ENCODE measurements at regions not wholly inside any gene's neighbourhood (a gene's known extent, or its start where the extent isn't known, plus 50 kb on each side); places are given as distances from the start of the nearest gene placed in this dataset.
"Not testable (repeated sequence)": the region's sequence is repeated elsewhere in the genome, so short reads cannot be mapped to it uniquely, and the experiment has no call there.

DNA sequence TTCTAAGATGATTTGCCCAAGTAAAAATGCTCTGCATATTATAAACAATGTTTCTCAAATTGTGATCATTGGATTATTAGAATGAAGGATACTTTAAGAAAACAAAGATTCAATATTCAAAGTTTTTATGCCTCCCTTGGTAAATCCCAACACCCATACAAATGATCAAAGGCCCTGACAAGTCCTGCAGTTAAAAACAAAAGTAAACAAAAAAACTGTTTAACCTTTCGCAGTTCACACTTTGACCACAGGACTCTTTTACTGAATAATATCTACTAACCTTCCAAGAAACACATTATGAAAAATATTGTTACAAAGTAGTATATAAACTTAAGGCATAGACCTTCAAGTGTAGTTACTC lies 365.9 kb upstream of the ZFHX3 start:
- no peak for DNase-seq

DNA sequence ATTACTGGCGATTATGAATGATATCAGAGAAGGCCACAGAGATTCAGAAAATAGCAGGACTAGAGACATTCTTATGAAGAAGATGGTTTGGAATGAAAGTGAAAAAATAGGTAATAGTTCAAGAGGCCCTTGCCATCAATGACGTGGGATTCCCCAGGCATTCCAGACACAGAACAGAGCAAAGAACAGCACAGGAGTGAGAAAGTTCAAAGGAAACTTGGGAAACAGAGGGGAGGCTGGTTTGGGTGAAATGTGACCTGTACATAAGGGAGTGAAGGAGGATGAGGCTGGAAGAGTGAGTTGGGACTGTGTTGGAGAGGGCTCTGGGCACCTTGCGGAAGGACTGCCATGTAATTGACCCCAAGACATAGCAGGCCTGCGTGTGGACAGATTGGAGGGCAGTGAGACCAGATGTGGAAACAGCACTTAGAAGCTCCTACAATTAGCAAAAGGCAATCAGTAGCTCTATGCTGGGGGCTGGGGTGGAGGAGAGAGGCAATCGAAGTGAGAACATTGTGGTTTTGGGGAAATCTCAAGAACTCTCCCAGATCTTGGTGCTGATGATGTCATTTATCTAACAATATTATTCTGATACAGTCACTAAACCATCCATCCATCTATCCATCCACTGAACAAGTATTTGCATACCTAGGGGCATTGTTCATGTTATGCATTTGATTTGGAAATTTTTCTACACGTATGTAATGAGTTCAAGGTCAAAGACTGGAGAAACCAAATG lies 365.3 kb upstream of the ZFHX3 start:
- no peak for DNase-seq

GRCh38 chr16:73412416-73412815 lies 364.5 kb upstream of the ZFHX3 start:
- DNase-seq: no peak

DNA sequence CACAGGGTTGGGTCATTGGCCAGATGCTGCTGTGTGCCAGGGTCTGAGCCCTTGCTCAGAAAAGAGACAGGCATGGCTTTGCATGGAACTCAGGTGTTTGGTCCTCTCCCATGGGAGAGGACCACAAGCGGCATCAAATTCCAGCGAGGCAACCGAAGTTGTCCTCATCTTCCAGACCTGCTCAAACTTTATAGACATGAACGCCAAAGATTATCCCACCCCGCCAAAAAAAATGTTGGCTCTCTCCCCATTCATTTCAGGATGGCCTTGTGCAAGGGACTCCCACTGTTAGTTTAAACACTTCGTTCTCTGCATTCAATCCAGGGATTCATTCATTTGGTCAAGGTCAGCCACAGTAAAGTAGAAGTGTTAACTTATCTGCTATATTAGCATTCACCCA lies 360.8 kb upstream of the ZFHX3 start:
- no peak for DNase-seq

GRCh38 chr16:73408311-73408710 lies 360.4 kb upstream of the ZFHX3 start:
- DNase-seq: peak; percentile 46

GRCh38 chr16:73405851-73406250 lies 357.9 kb upstream of the ZFHX3 start:
- DNase-seq: no peak

- DNase-seq: no peak
These were observed 356.1 kb upstream of the ZFHX3 start for GRCh38 chr16:73404001-73404400.

DNA sequence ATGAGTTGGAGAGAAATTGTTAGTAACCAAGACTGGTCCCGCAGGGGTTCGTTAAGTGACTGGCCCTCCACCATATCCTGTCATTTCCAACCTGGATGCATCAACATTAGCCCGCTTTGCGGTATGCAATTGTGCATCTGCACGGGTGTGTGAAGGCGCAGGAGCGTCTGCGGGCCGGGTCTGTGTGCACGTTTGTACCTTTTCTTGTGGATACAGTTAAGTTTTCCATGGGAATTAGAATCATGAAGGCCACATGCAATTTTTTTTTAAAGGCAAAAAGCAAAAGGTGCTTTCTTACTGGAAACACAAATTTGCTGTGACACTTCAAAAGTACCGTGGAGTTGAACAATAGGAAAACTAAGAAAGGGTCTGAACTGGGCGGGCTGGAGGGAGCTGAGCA lies 355.4 kb upstream of the ZFHX3 start:
- DNase-seq: no peak

DNA sequence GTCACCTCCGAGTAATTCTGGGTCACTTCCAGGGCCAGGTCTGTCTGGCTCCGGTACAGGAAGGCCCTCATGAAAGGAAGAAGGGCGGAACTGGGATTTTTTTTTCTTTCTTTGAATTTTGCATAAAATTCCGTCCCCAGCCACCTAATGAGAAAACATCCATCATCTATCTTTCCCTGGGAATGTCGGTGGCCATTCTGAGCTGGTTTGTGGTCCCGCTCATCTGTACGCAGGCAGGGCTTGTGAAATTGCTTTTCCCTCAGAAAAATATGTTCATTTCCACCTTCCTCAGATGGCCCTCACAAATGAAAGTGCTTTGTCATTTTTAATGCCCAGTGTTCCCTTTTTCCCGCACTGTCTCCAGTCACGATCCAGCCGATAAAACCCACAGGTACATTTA lies 353.0 kb upstream of the ZFHX3 start:
- no peak for DNase-seq

DNA sequence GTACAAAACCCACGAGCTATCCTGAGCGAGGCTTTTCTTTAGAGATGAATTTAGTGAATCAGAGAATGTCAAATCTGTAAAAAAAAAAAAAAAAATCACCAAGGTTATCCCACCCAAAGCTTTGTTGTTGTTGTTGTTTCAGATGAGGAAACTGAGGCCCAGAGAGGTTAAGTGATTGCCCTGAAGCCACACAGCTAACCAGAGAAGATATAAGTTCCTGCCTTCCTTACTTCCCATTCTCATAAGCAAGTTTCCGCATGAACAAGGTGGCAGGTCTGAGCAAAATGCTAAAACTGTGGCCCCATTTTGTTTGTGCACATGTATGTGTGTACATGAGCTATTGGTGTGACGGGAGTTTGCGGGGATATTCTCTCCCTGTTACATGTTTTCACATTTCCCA lies 352.1 kb upstream of the ZFHX3 start:
- DNase-seq: no peak

DNA sequence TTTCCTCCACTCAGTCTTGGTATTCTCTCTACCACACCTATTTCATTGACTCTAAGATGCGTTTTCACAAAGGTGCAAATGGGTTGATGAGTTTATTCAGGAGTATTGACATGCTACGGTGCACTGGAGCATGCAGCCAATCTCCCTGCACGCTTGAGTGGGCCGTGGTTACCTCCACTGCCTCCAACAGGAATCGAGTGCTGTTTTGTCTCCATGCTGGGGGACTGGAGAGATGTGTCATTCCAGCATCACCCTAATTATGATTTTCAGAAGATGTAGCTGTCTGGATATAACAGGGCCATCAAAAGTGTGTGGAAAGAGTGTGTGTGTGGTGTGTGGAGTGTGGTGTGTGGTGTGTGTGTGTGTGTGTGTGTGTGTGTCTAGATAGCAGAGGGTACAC lies 351.6 kb upstream of the ZFHX3 start:
- no peak for DNase-seq

DNA sequence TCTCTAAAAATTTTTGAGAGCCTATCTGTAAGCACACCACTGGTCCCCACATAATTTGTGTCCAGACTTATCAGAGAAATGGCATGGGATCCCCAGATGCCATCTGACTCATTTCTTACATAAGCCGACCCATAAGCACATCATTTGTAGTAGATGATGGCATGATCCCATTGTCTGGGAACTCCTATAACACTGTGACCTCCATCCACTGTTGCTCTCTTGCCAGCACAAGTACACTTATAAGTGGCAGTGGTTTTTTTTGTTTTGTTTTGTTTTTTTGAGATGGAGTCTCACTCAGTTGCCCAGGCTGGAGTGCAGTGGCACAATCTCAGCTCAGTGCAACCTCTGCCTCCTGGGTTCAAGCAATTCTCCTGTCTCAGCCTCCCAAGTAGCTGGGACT lies 350.7 kb upstream of the ZFHX3 start:
- not testable (repeated sequence) for DNase-seq

DNA sequence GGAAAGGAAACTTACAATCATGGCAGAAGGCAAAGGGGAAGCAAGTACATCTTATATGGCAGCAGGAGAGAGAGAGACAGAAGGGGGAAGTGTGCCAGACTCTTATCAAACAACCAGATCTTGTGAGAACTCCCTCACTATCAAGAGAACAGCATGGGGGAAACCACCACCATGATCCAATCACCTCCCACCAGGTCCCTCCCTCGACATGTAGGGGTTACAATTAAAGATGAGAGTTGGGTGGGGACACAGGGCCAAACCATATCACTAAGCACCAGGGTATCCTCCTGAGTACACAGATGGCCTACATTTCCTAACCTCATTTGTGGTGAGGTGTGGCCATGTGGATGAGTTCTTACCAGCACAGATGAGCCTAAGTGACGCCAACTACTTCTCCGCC lies 348.6 kb upstream of the ZFHX3 start:
- no peak for DNase-seq

GRCh38 chr16:73390936-73391335 lies 343.0 kb upstream of the ZFHX3 start:
- DNase-seq: no peak

DNA sequence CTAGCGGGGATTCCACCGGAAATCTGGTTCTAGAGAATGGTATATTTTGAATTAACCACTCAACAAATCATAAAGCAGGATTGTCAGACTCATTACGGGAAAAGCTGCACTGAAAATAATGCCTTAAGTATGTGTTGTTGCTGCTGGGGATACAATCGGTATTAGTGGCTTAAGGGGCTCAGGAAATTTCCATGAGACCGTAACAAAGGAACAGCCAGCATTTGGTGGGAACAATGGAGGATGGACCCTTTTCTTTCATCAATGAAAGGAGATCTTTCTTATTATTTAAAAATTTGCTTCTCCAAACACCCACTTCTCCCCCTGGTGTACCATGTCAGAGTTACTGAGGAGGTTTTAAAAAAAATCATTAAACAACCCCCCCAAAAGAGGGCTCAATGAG lies 342.6 kb upstream of the ZFHX3 start:
- no peak for DNase-seq

GRCh38 chr16:73389085-73389484 lies 341.2 kb upstream of the ZFHX3 start:
- no peak for DNase-seq

DNA sequence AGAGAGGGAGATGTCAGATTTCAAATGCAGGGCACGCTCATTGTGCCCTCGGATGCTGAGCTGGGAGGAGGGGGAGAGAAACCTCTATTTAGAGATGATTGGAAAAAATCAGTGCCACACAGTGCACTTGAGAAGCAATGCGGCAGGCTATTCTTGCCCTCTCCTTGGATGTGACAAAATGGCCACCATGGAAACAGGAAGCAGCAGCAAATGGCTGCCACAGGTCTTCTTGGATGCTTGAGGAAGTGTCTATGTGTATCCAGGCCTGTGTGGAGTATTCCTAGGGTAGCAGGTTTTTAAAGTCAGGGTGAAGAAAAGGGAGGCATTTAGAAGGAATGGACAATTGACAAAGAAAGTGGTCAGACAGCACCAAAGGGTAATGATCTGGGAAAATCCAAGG lies 340.1 kb upstream of the ZFHX3 start:
- no peak for DNase-seq

- no peak for DNase-seq
These were observed 337.8 kb upstream of the ZFHX3 start for GRCh38 chr16:73385696-73386095.

DNA sequence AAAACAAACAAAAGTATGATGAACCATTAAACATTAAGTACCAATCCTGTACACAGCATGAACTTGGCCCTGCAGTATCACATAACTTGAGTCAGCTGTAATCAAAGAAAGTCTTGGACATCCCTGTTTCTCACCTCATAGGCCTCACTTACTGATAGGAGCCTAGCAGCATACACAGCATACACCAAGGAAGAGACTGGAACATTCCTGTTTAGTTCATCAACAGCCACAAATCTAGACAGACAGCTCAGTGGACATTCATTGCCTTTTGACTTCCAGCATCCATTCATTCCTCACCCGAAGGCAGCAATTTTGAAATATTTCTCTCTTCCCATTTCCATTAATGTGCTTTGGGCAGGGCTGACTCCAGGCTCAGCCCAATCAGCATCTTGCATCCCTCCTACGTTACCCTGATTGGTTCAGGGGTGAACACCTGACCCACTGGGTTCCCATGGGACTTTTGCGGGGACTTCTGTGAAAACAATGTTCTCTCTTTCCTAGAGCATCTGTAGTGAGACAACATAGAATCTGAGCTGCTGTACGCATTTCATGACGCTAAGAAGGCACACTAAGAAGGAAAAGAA lies 336.7 kb upstream of the ZFHX3 start:
- DNase-seq: no peak

GRCh38 chr16:73383988-73384365 lies 336.0 kb upstream of the ZFHX3 start:
- no peak for DNase-seq

- DNase-seq: peak; percentile 7
These were observed 335.5 kb upstream of the ZFHX3 start for GRCh38 chr16:73383195-73383987.

GRCh38 chr16:73378471-73378870 lies 330.5 kb upstream of the ZFHX3 start:
- no peak for DNase-seq

DNA sequence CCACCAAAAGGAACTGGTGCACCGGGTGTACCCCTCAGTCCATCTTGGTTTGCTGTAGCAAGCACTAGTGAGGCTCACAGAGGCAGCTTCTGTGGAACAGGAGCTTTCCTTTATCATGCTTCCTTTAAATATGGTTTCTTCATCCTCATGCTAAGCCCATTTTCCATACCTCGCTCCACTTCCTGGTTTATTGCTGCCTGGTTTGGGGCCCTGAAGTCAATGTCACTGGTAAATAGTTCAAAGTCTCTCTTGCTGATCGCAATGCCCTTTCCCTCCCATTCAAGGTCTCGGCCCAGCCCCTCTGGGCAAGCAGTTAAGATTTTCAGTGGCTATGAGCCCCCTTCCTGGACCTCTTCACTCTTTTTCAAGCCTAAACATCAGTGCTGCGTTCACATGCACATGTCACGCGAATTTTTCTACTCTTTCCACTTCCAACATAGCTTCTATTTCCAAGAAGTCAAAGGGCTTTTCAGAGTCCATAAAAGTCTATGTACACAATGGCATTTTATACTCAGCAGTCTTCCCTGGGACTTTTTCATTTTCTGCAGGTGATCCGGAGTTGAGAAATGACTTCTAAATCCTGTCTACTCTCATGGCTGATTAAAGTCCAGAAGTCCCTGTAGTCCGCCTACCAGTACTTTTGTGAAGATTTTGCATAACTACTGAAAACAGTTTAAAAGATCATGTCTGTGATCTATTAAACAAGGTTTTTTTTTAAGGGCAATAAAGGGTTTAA lies 323.8 kb upstream of the ZFHX3 start:
- no peak for DNase-seq
